ENCODE measurements at regions not wholly inside any gene's neighbourhood (a gene's known extent, or its start where the extent isn't known, plus 50 kb on each side); places are given as distances from the start of the nearest gene placed in this dataset.
A peak's percentile ranks its signal among the peaks of the same experiment; 100 is the strongest.

DNA sequence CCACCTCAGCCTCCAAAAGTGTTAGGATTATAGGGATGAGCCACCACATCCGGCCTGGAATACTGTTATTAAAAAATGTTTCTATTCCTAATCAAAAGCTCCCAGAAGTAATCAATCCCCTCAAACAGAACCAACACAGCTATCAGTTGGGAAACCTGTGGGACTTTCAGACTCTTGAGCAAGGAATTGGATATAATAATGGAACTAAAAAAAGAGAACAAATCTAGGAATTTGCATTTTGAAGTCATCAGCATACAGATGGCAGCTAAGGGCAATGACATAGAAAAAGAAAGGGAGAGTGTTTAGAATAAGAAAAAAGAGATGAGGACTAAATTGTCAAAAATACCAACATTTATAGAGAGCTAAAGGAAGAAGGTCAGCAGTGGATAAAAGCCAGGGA is 54.7 kb upstream of the AMN1 start (continued):
- TF ChIP-seq, protein P1, sequence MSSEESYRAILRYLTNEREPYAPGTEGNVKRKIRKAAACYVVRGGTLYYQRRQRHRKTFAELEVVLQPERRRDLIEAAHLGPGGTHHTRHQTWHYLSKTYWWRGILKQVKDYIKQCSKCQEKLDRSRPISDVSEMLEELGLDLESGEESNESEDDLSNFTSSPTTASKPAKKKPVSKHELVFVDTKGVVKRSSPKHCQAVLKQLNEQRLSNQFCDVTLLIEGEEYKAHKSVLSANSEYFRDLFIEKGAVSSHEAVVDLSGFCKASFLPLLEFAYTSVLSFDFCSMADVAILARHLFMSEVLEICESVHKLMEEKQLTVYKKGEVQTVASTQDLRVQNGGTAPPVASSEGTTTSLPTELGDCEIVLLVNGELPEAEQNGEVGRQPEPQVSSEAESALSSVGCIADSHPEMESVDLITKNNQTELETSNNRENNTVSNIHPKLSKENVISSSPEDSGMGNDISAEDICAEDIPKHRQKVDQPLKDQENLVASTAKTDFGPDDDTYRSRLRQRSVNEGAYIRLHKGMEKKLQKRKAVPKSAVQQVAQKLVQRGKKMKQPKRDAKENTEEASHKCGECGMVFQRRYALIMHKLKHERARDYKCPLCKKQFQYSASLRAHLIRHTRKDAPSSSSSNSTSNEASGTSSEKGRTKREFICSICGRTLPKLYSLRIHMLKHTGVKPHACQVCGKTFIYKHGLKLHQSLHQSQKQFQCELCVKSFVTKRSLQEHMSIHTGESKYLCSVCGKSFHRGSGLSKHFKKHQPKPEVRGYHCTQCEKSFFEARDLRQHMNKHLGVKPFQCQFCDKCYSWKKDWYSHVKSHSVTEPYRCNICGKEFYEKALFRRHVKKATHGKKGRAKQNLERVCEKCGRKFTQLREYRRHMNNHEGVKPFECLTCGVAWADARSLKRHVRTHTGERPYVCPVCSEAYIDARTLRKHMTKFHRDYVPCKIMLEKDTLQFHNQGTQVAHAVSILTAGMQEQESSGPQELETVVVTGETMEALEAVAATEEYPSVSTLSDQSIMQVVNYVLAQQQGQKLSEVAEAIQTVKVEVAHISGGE (CRISPR knock-in tag; IDR thresholded peaks at IDR 0.05) = no peak
- TF ChIP-seq EGR1 (conservative IDR thresholded peaks at IDR 0.05) (no peak), KAT8 (IDR thresholded peaks at IDR 0.05; ENCODE audit: low read depth) (no peak), L3MBTL2 (IDR thresholded peaks at IDR 0.05) (no peak)

DNA sequence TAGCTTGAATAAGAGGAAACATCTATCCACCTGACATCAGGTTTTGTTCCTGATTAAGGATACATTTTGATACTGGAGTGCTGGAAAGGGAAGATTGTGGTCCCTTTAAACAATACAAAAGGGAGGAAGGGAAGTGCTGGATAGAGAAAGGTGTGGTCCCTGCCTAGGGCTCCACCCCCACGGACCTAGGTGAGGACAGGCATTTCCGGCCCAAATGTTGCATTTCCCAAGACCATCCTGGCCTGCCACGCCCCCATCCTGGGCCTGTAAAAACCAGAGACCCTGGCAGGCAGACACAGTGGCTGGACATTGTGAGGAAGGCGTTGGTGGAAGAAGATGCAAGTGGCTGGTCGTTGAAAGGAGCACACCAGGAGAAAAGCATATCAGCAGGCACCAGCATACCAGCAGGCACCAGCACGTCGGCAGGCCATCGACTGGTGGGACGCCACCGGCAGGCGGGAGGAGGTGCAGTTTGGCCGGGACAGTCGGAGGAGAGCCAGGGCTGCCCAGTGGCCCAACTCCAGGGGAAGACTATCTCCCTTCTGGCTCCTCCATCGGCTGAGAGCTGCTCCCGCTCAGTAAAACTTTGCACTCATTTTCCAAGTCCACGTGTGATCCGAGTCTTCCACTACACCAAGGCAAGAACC is 53.2 kb upstream of the AMN1 start:
- Histone ChIP-seq H3K27me3 (ENCODE audit: control insufficient read depth in 2 of 2, insufficient read depth in 2 of 2, low read length in 2 of 2) (no peaks in the 10 kb centered on the region), H3K36me3 (ENCODE audit: control insufficient read depth, insufficient read depth, low read length) (no peaks in the 10 kb centered on the region), H3K9ac (ENCODE audit: insufficient read depth in 1 of 2, low read depth in 2 of 2, low read length in 2 of 2) (no peak overlapping the region), H3K4me2 (ENCODE audit: insufficient read depth, low read length) (no peak overlapping the region), H2AFZ (ENCODE audit: low read depth, low read length) (peak overlapping the region; percentile 53), H3K9me3 (replicated peaks; ENCODE audit: control insufficient read depth, insufficient read depth, low read depth, low read length) (no peaks in the 10 kb centered on the region), H3K9me1 (ENCODE audit: control insufficient read depth, insufficient read depth, low read length) (no peaks in the 10 kb centered on the region), H4K20me1 (replicated peaks; ENCODE audit: control insufficient read depth, insufficient read depth, low read length) (no peaks in the 10 kb centered on the region), H3K4me1 (replicated peaks in 1 of 2; ENCODE audit: control insufficient read depth in 2 of 2, insufficient read depth in 2 of 2, low read length in 2 of 2) (peaks cover 0 to 4% of the 10 kb centered on the region in 2 experiments; a peak in 1 of 5 replicates), H3K27ac (ENCODE audit: extremely low read depth, low read depth, low read length) (no peak overlapping the region), H3K79me2 (ENCODE audit: control insufficient read depth, insufficient read depth, low read length) (no peaks in the 10 kb centered on the region), H3K4me3 (no peak overlapping the region)
- BruUV-seq (replicated peaks) = no TSS peak
- POLR2A ChIA-PET = interaction anchor here (0.9 to 1.2 kb wide), 2 partner anchors 9 to 17 kb away, joined by 3 to 4 read pairs; no protein-coding TSS in a partner anchor
- TF ChIP-seq ZNF668 (CRISPR knock-in tag; IDR thresholded peaks at IDR 0.05) = no peak
- no peak for TF ChIP-seq ZC3H8 (IDR thresholded peaks at IDR 0.05)
- TF ChIP-seq CC2D1A (IDR thresholded peaks at IDR 0.05) = peak; percentile 66; the same call in 1 of the 2 replicates
- TF ChIP-seq ILF3 (IDR thresholded peaks at IDR 0.05; ENCODE audit: borderline replicate concordance) = no peak
- no peak for TF ChIP-seq RHOXF2B (CRISPR knock-in tag; conservative IDR thresholded peaks at IDR 0.05)
- TF ChIP-seq, protein P2, sequence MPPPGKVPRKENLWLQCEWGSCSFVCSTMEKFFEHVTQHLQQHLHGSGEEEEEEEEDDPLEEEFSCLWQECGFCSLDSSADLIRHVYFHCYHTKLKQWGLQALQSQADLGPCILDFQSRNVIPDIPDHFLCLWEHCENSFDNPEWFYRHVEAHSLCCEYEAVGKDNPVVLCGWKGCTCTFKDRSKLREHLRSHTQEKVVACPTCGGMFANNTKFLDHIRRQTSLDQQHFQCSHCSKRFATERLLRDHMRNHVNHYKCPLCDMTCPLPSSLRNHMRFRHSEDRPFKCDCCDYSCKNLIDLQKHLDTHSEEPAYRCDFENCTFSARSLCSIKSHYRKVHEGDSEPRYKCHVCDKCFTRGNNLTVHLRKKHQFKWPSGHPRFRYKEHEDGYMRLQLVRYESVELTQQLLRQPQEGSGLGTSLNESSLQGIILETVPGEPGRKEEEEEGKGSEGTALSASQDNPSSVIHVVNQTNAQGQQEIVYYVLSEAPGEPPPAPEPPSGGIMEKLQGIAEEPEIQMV (tag; conservative IDR thresholded peaks at IDR 0.05; ENCODE audit: low read depth) = peak; percentile 92
- TF ChIP-seq CEBPG (CRISPR knock-in tag; IDR thresholded peaks at IDR 0.05) = no peak
- TF ChIP-seq CEBPG (tag; conservative IDR thresholded peaks at IDR 0.05 in 1 of 2, IDR thresholded peaks at IDR 0.05 in 1 of 2) = no peak
- no peak for TF ChIP-seq ZKSCAN8 (CRISPR knock-in tag; IDR thresholded peaks at IDR 0.05)
- no peak for TF ChIP-seq COPS2 (conservative IDR thresholded peaks at IDR 0.05)
- no peak for TF ChIP-seq SMARCE1 (IDR thresholded peaks at IDR 0.05)
- TF ChIP-seq, protein P3, sequence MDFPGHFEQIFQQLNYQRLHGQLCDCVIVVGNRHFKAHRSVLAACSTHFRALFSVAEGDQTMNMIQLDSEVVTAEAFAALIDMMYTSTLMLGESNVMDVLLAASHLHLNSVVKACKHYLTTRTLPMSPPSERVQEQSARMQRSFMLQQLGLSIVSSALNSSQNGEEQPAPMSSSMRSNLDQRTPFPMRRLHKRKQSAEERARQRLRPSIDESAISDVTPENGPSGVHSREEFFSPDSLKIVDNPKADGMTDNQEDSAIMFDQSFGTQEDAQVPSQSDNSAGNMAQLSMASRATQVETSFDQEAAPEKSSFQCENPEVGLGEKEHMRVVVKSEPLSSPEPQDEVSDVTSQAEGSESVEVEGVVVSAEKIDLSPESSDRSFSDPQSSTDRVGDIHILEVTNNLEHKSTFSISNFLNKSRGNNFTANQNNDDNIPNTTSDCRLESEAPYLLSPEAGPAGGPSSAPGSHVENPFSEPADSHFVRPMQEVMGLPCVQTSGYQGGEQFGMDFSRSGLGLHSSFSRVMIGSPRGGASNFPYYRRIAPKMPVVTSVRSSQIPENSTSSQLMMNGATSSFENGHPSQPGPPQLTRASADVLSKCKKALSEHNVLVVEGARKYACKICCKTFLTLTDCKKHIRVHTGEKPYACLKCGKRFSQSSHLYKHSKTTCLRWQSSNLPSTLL (IDR thresholded peaks at IDR 0.05) = peak; percentile 88
- intact Hi-C loops (cut with micrococcal nuclease) = no loop called here
- FAIRE-seq (no peak), ATAC-seq (peak; percentile 28), DNase-seq (ENCODE audit: extremely low read depth in 1 of 4, low spot score in 3 of 4) (no peak)
- 56% methylated on average over 14 of the region's 17 CpGs for WGBS (ENCODE audit: insufficient coverage, low coverage, missing lambda C conversion rate)
- CTCF ChIA-PET (ENCODE audit: low intra/inter-chr PET ratio) = no interaction called here
- in situ Hi-C loops (cut with MboI) = no loop called here

All from K562 (cell line).